ENCODE measurements at regions not wholly inside any gene's neighbourhood (a gene's known extent, or its start where the extent isn't known, plus 50 kb on each side); places are given as distances from the start of the nearest gene placed in this dataset.

DNA sequence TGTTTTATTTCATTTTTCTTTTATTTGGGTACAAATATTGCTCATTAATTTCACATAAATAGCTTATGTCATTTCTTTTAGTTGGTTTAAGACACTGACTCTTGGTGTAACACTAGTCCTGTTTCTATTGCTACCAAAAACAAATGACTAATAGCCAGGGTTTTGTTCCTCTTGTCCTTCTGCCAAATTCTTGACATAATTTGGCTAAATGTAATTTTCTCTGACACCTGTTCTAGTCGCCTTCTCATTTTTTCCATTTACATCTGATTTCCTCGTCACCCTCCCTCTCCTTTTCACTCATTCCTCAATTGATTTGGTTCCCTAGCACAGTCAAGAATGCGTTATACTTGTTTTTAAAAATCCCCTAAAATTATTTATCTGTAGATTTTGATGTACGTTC is 1718.7 kb downstream of the EFNB2 start:
- intact Hi-C loops (cut with micrococcal nuclease) = no loop called here

- intact Hi-C loops (cut with micrococcal nuclease) = no loop called here
Measured at GRCh38 chr13:104810242-104810641, 1725.2 kb downstream of the EFNB2 start.

GRCh38 chr13:104809483-104809882 is 1726.0 kb downstream of the EFNB2 start:
- intact Hi-C loops (cut with micrococcal nuclease) = no loop called here

DNA sequence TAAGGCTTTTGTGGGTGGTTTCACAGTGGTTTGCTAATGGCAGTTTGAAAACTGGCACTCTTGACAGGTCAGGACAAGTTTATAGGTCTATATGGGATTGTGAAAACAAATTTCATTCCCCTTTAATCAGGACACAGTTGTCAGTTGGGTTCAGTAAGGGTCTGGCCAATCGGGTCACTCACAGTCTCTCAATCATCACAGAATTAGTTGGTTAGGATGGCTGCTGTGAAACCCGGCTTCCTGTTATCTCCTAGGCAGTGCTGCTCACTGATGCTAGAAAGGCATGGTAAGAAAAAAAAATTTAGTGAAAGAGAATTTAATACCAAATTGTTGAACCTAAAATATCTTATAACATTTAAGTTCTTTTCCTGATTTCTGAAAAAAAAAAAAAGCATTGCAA is 1730.1 kb downstream of the EFNB2 start:
- intact Hi-C loops (cut with micrococcal nuclease) = no loop called here

DNA sequence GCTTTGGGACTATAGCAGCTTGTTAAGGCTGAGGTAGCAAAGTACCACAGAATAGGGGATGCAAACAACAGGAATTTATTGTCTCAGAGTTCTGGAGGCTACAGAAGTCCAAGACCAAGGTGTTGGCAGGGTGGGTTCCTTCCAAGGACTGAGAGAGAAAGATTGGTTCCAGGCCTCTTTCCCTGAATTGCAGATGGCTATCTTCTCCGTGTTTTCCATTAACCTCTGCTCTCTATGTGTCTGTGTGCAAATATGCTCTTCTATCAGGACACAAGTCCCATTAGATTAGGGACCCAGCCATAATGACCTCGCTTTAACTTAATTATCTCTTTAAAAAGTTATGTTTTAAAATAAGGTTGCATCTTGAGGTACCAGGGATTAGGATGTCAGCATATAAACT is 1732.9 kb upstream of the SLC10A2 start:
- intact Hi-C loops (cut with micrococcal nuclease) = no loop called here

- intact Hi-C loops (cut with micrococcal nuclease) = no loop called here
Measured at GRCh38 chr13:104798486-104798885, 1732.3 kb upstream of the SLC10A2 start.

DNA sequence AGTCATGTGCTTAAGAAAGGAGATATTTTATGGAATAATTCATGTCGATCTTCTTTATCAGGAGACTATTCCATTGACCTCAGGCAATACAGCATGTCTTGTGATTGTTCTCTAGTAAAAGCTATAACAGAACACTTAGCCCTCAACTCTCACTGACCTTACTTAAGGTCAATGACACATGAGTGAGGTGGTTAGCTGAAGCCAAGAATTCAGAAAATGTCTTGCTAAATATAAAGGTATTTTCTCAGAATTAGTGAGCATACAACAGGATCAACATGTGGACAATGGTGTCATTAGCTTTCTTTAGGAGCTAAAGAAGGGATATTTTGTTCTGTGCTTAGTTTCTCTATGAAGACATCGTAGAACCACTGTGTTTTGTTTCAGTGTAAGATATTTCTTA is 1730.4 kb upstream of the SLC10A2 start:
- intact Hi-C loops (cut with micrococcal nuclease) = no loop called here

DNA sequence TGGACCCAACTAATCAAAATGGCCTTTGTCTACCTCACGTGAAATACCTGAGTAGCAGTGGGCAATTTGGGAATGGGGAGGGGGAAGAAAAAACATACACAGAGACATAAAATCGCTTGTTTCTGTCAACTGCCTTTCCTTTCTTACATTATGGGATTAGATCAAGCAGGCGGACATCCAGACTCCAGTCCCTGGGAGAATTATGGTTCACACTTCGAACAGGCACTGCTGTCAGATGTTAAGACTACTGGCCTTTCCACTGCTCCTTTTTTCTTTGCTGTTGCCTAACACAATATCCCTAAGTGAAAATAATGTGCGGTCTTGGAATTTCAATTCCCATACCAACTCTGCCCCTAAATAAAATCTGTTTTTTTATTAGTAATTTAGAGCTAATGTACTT is 1719.7 kb upstream of the SLC10A2 start:
- intact Hi-C loops (cut with micrococcal nuclease) = no loop called here

- intact Hi-C loops (cut with micrococcal nuclease) = no loop called here
Measured at GRCh38 chr13:104784891-104785290, 1718.7 kb upstream of the SLC10A2 start.

DNA sequence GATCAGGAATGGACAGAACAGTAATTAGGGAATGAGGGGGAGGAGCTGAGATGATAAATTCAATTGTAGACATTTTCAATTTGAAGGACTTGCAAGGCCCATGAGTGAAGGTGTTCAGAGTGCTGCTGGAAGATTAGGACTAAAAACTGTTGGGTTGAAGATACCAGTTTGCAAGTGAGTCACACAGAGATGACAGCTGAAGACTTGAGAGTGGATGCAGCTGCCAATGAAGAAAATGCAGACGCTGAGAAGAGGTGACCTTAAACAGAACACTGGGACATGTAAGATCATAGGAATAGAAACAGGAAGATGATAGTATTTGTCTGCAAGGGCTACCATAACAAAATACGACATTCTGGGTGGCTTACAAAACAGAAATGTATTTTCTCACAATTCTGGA is 1716.5 kb upstream of the SLC10A2 start:
- intact Hi-C loops (cut with micrococcal nuclease) = no loop called here

DNA sequence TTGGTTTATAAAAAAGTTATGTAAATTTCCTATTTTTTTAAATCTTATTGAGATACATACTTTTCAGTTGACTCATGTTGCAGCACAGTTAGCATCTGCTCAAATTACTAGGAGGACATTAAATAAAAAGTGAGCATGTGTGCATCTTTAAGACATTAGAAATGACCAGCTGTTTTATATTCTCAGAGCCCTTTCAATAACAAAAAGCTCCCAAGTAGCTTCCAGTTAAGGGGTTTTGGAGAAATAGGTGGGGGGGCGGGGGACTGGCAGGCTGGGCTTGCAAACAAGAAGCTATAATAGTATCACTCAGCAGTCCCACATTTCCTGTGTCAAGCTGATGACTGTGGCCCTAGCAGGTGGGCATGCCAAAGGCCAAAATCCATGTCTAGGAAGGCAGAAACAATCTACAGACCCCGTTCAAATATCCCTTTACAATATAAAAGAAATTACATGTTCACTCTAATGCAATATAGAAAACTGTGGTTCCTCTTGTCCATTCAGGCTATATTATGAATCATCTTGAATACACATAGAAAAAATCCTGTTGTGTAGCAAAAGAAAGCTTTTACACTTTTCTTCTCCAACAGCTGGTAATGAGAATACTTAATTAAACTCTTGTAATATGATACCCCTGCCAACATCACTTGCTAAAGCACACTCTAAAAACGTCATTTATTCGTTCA is 1713.2 kb upstream of the SLC10A2 start:
- intact Hi-C loops (cut with micrococcal nuclease) = loop anchor here (10.0 kb wide), 1 partner anchor 425 kb away; no protein-coding TSS in a partner anchor

GRCh38 chr13:104773775-104774174 is 1707.6 kb upstream of the SLC10A2 start:
- intact Hi-C loops (cut with micrococcal nuclease) = loop anchor here (5.0 to 10.0 kb wide), 2 partner anchors 431 to 1764 kb away; partner anchors contain the start of gene EFNB2

DNA sequence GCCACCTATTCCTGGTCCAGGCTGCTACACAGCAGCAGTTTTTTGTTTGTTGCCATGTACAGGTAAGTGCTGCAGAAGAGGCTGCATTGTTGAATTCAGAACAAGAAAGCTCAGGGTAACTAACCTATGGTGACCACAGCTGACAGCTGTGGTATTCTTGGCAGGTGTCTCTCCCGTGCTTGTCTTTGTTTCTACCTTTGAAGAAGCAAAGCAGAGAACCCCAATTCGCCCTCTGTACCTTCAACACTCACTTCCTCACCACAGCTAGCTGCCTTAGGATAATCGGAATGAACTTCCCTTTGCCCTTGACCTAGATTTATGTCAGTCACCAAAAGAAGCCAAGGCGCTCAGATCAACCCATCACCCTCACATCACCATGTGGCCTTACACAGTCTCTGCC is 1703.3 kb upstream of the SLC10A2 start:
- intact Hi-C loops (cut with micrococcal nuclease) = no loop called here

GRCh38 chr13:104766319-104766718 is 1700.1 kb upstream of the SLC10A2 start:
- intact Hi-C loops (cut with micrococcal nuclease) = no loop called here

DNA sequence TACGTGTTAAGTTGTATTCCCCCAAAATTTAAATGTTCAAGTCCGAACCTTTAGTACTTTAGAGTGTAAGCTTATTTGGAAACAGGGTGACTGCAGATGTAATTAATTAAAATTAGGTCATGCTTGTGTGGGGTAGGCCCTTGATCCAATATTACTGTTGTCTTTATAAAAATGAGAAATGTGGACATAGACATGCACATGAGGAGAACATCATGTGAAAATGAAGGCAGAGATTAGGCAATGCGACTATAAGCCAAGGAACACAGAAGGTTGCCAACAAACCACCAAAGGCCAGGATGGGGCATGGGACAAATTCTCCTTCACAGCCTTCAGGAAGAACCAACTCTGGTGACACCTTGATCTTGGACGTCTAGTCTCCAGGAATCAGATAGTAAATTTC is 1698.4 kb upstream of the SLC10A2 start:
- intact Hi-C loops (cut with micrococcal nuclease) = no loop called here

DNA sequence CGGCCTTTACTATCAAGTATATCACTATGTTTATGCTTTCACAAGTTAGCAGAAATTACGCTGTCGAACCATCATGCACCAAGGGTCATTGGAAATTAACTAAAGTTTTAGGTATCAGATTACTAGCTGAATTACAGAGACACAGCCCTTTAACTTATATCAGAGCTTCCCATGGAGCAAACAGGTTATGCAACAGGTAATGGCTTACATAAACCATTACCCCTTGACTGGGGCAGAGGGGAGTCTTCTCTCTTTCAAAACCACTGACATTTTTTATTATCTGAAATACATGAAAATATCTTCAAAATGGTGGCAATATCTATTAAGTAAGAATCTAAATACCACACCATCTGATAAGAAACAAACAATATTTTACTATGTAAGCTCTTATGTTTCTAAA is 1692.9 kb upstream of the SLC10A2 start:
- intact Hi-C loops (cut with micrococcal nuclease) = no loop called here

GRCh38 chr13:104757712-104758111 is 1691.5 kb upstream of the SLC10A2 start:
- intact Hi-C loops (cut with micrococcal nuclease) = no loop called here

DNA sequence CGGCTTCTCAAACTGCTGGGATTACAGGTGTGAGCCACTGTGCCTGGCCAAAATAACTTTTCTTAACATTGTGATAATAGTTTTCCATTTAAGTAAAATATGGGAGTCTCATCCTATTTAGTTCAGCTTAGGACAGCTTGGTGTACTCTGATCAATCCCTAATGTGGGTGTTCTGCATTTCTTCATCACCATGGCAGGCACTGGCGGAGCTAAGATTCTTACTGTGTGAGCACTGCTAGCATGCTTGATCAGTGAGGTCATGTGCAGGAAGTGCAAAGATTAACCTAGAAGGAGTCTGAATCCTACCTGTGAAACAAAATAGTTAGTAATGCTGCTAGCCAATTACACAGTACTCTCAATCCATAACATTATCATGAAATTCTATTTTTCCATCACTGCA is 1684.2 kb upstream of the SLC10A2 start:
- intact Hi-C loops (cut with micrococcal nuclease) = no loop called here

GRCh38 chr13:104740641-104741222 is 1674.5 kb upstream of the SLC10A2 start:
- intact Hi-C loops (cut with micrococcal nuclease) = no loop called here

DNA sequence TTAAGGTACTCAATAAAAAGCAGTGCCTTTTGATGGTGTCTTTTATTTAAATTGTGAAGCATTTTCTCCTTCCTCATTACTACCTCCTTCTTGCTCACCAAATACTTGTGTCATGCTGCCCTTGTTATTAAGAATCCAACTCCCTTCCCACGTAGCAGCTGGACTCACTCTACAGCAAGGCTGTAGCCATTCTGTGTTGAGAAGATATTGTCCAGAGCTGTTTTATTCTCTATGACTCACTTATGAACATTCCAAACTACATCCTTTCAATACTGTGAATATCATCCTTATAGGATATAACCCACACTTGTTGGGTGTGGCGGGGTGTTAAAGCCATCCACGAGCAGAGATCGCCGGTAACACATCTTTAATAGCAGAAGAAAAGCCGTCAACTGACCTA is 1671.5 kb upstream of the SLC10A2 start:
- intact Hi-C loops (cut with micrococcal nuclease) = no loop called here

GRCh38 chr13:104733427-104733826 is 1667.2 kb upstream of the SLC10A2 start:
- intact Hi-C loops (cut with micrococcal nuclease) = no loop called here

DNA sequence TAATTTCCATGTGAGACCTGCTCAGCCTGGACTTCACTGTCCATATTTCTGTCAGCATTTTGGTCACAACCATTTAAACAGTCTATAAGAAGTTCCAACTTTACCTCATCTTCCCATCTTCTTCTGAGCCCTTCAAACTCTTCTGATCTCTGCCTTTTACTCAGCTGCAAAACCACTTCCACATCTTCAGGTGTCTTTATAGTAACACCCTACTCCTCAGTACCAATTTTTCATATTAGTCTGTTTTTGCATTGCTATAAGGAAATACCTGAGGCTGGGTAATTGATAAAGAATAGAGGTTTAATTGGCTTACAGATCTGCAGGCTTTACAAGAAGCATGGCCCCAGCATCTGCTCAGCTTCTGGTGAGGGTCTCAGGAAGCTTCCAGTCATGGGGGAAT is 1648.9 kb upstream of the SLC10A2 start:
- intact Hi-C loops (cut with micrococcal nuclease) = no loop called here

DNA sequence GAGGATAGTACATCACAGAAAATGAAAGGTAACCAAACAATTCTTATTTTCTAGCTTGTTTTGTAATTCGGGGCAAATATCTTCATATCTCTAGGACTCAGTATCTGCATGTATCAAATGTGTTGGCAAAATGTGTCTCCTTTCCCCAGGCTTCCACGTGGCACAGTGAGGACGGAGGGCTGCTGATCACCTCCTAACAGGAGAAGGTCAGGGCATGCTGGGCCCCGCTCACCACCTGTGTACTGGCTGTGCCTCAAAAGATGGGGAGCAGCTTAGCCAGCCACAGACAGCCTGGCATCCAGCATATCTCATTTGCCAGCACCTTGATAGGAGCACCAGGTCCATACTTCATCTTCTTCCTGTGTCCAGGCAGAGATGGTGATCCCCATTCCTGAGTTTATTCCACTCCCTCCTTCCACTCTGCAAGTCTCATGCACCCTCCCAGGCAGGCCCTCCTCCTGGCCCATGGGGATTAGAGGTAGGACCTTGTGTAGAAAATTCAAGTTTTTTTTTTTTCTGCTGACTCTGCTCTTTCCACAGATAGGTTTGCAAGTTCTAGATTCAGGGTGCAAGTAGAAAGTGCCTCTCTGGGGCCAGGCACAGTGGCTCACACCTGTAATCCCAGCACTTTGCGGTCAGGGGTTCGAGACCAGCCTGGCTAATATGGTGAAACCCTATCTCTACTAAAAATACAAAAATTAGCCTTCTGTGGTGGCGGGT is 1639.0 kb upstream of the SLC10A2 start:
- intact Hi-C loops (cut with micrococcal nuclease) = no loop called here
